Sigmoid colon (tissue), 6 donors: ENCODE measurements at regions not wholly inside any gene's neighbourhood (a gene's known extent, or its start where the extent isn't known, plus 50 kb on each side); places are given as distances from the start of the nearest gene placed in this dataset.

Experiments
- DNase-seq: peaks from one replicate; pipeline ENCODE4 v3.0.0-alpha.2; 2019
- H3K27ac ChIP-seq, 4 donors: fragments of 200-600 bp; sonication (generic); one replicate each; pipeline ENCODE4 v1.5.1; 2016 to 2019; ENCODE audit warnings: mild to moderate bottlenecking in 1 of 4
- H3K27me3 ChIP-seq, 3 donors: fragments of 200-600 bp; sonication (generic); one replicate each; pipeline ENCODE4 v1.5.1; 2019; ENCODE audit warnings: mild to moderate bottlenecking in 1 of 3
- H3K36me3 ChIP-seq, 4 donors: fragments of 200-600 bp; sonication (generic); one replicate each; pipeline ENCODE4 v1.5.1; 2016 to 2019
- H3K4me1 ChIP-seq, 4 donors: fragments of 200-600 bp; sonication (generic); one replicate each; pipeline ENCODE4 v1.5.1; 2017 to 2019
- H3K4me3 ChIP-seq, 4 donors: fragments of 200-600 bp; sonication (generic); one replicate each; pipeline ENCODE4 v1.5.1; 2017 to 2019; ENCODE audit warnings: mild to moderate bottlenecking in 2 of 4, moderate library complexity in 1 of 4
- H3K9me3 ChIP-seq, 4 donors: fragments of 200-600 bp in 3 of 4; sonication (generic) in 3 of 4; one replicate each; pipeline versions ENCODE4 v1.5.1 to v1.6.1; 2013 to 2019
- CTCF ChIP-seq, 4 experiments: fragments of 450-650 bp in 3 of 4; fragments of 200-600 bp in 1 of 4; IDR thresholded peaks; one replicate each; pipeline ENCODE4 v1.5.1; 2016 to 2019; ENCODE audit warnings: antibody characterized with exemption in 4 of 4, mild to moderate bottlenecking in 3 of 4, moderate library complexity in 2 of 4
- EP300 ChIP-seq, 4 donors: sonication (generic); formaldehyde crosslinking; IDR thresholded peaks; one replicate each; pipeline ENCODE4 v1.6.1; 2017; ENCODE audit warnings: antibody characterized with exemption in 4 of 4
- POLR2A ChIP-seq, 2 donors: fragments of 450-650 bp; IDR thresholded peaks; one replicate each; pipeline ENCODE4 v1.6.1; 2016; ENCODE audit warnings: antibody characterized with exemption in 2 of 2, mild to moderate bottlenecking in 2 of 2, moderate library complexity in 2 of 2
- POLR2AphosphoS5 ChIP-seq, 4 donors: sonication (generic); formaldehyde crosslinking; IDR thresholded peaks; one replicate each; pipeline ENCODE4 v1.6.1; 2017; ENCODE audit warnings: antibody characterized with exemption in 4 of 4
- WGBS, 2 donors: extraction: QIAGEN DNeasy Blood & Tissue Kit; methylation state at CpG; one replicate each; pipeline ENCODE4 v1.1.7; 2013; 5-methylcytosine and 5-hydroxymethylcytosine counted together
- intact Hi-C: fragments of 100-400 bp; cut with DNase I; formaldehyde crosslinking; loops from one replicate; pipeline ENCODE4 v1.15.1; 2023
- donor health status: healthy with polysubstance abuse.
- donor health status: healthy.

- no peak for DNase-seq
- no peak overlapping the region for H3K4me3 ChIP-seq
- H3K27me3 ChIP-seq: no peaks in the 10 kb centered on the region
- 62 to 63% methylated on average over 8 of the region's 8 CpGs for WGBS, 2 donors
- H3K4me1 ChIP-seq: no peaks in the 10 kb centered on the region
- H3K36me3 ChIP-seq: no peaks in the 10 kb centered on the region
- intact Hi-C loops: no loop called here
- no peak overlapping the region for H3K27ac ChIP-seq
- TF ChIP-seq POLR2AphosphoS5 (IDR thresholded peaks at IDR 0.05) (no peak), POLR2A (IDR thresholded peaks at IDR 0.05) (no peak), EP300 (IDR thresholded peaks at IDR 0.05) (no peak), CTCF (IDR thresholded peaks at IDR 0.05) (no peak)
- peaks cover 0 to 5% (median 0%) of the 10 kb centered on the region in 4 donors for H3K9me3 ChIP-seq
Measured at GRCh38 chr9:1619915-1620710, 395.0 kb upstream of the SMARCA2 start.

- DNase-seq: no peak
- Histone ChIP-seq H3K36me3 (no peaks in the 10 kb centered on the region), H3K4me1 (no peaks in the 10 kb centered on the region), H3K4me3 (no peak overlapping the region), H3K27me3 (no peaks in the 10 kb centered on the region), H3K9me3 (no peaks in the 10 kb centered on the region), H3K27ac (no peak overlapping the region)
- intact Hi-C loops: no loop called here
- 63 to 73% methylated on average over 2 of the region's 2 CpGs for WGBS, 2 donors
- no peak for TF ChIP-seq CTCF (IDR thresholded peaks at IDR 0.05)
- TF ChIP-seq EP300 (IDR thresholded peaks at IDR 0.05): no peak
- no peak for TF ChIP-seq POLR2AphosphoS5 (IDR thresholded peaks at IDR 0.05)
- no peak for TF ChIP-seq POLR2A (IDR thresholded peaks at IDR 0.05)
Measured at GRCh38 chr9:1637401-1637800, 377.7 kb upstream of the SMARCA2 start.

- WGBS, 2 donors: 77 to 82% methylated on average over 5 of the region's 5 CpGs
- H3K27ac ChIP-seq: no peak overlapping the region
- no peak for DNase-seq
- H3K4me3 ChIP-seq: no peak overlapping the region
- no peaks in the 10 kb centered on the region for H3K9me3 ChIP-seq
- no peaks in the 10 kb centered on the region for H3K27me3 ChIP-seq
- intact Hi-C loops: no loop called here
- no peaks in the 10 kb centered on the region for H3K4me1 ChIP-seq
- no peaks in the 10 kb centered on the region for H3K36me3 ChIP-seq
- TF ChIP-seq POLR2AphosphoS5 (IDR thresholded peaks at IDR 0.05) (no peak), EP300 (IDR thresholded peaks at IDR 0.05) (no peak), CTCF (IDR thresholded peaks at IDR 0.05) (no peak), POLR2A (IDR thresholded peaks at IDR 0.05) (no peak)
Measured at GRCh38 chr9:1639166-1639565, 376.0 kb upstream of the SMARCA2 start.

- no peak overlapping the region for H3K4me3 ChIP-seq
- H3K27me3 ChIP-seq: no peaks in the 10 kb centered on the region
- no peaks in the 10 kb centered on the region for H3K4me1 ChIP-seq
- intact Hi-C loops: no loop called here
- no peak for DNase-seq
- TF ChIP-seq POLR2AphosphoS5 (IDR thresholded peaks at IDR 0.05): no peak
- TF ChIP-seq EP300 (IDR thresholded peaks at IDR 0.05): no peak
- no peak for TF ChIP-seq POLR2A (IDR thresholded peaks at IDR 0.05)
- no peak for TF ChIP-seq CTCF (IDR thresholded peaks at IDR 0.05)
- H3K9me3 ChIP-seq: no peaks in the 10 kb centered on the region
- WGBS, 2 donors: 56 to 60% methylated on average over 1 of the region's 1 CpG
- H3K36me3 ChIP-seq: no peaks in the 10 kb centered on the region
- no peak overlapping the region for H3K27ac ChIP-seq
Measured at GRCh38 chr9:1647776-1648175, 367.4 kb upstream of the SMARCA2 start.

- Histone ChIP-seq H3K36me3 (no peaks in the 10 kb centered on the region), H3K4me1 (no peaks in the 10 kb centered on the region), H3K27ac (no peak overlapping the region), H3K27me3 (no peaks in the 10 kb centered on the region), H3K4me3 (no peak overlapping the region), H3K9me3 (no peaks in the 10 kb centered on the region)
- DNase-seq: no peak
- no peak for TF ChIP-seq POLR2AphosphoS5 (IDR thresholded peaks at IDR 0.05)
- TF ChIP-seq POLR2A (IDR thresholded peaks at IDR 0.05): no peak
- TF ChIP-seq CTCF (IDR thresholded peaks at IDR 0.05): no peak
- TF ChIP-seq EP300 (IDR thresholded peaks at IDR 0.05): no peak
- intact Hi-C loops: no loop called here
- 58 to 75% methylated on average over 4 of the region's 4 CpGs for WGBS, 2 donors
Measured at GRCh38 chr9:1653282-1653681, 361.9 kb upstream of the SMARCA2 start.
